GM12892 (cell line): ENCODE measurements at regions not wholly inside any gene's neighbourhood (a gene's known extent, or its start where the extent isn't known, plus 50 kb on each side); places are given as distances from the start of the nearest gene placed in this dataset.

Experiments used
- POLR2A ChIP-seq: IDR thresholded peaks from 2 replicates; pipeline ENCODE4 v1.6.1; 2011; ENCODE audit warnings: low read depth, low read length, control low read depth
- POLR2AphosphoS5 ChIP-seq: IDR thresholded peaks from 2 replicates; pipeline ENCODE4 v1.6.1; 2011; ENCODE audit warnings: low read depth, low read length, control low read depth

- no peak for TF ChIP-seq POLR2AphosphoS5
- TF ChIP-seq POLR2A = no peak
Measured at GRCh38 chr22:48741540-48741939, 1086.1 kb downstream of the BRD1 start.
